Heart right ventricle (tissue), 16 donors: ENCODE measurements at regions not wholly inside any gene's neighbourhood (a gene's known extent, or its start where the extent isn't known, plus 50 kb on each side); places are given as distances from the start of the nearest gene placed in this dataset.

Experiments used
- ATAC-seq, 8 donors: fragments of 200-7000 bp; cut with Tn5 transposase; one replicate each; pipeline ENCODE4 v1.9.1; 2020; ENCODE audit warnings: mild to moderate bottlenecking in 8 of 8, moderate library complexity in 8 of 8, moderate number of reproducible peaks in 1 of 8
- DNase-seq, 2 donors: peaks; one replicate each; pipeline ENCODE4 v3.0.0-alpha.2; 2020
- H3K27ac ChIP-seq, 10 donors: fragments of 200-600 bp; sonication (generic) in 2 of 10; one replicate each; pipeline versions ENCODE4 v1.5.0 to v1.8.0; 2020 to 2022; ENCODE audit warnings: mild to moderate bottlenecking in 3 of 10
- H3K27me3 ChIP-seq, 7 donors: fragments of 200-600 bp; one replicate each; pipeline ENCODE4 v1.8.0; 2021 to 2022; ENCODE audit warnings: mild to moderate bottlenecking in 2 of 7
- H3K36me3 ChIP-seq, 9 donors: fragments of 200-600 bp; sonication (generic) in 1 of 9; one replicate each; pipeline versions ENCODE4 v1.5.0 to v1.8.0; 2020 to 2022; ENCODE audit warnings: mild to moderate bottlenecking in 2 of 9
- H3K4me1 ChIP-seq, 9 donors: fragments of 200-600 bp; sonication (generic) in 1 of 9; one replicate each; pipeline versions ENCODE4 v1.5.0 to v1.8.0; 2020 to 2022; ENCODE audit warnings: mild to moderate bottlenecking in 4 of 9
- H3K4me3 ChIP-seq, 10 donors: fragments of 200-600 bp; sonication (generic) in 2 of 10; one replicate each; pipeline versions ENCODE4 v1.5.0 to v1.8.0; 2020 to 2022; ENCODE audit warnings: mild to moderate bottlenecking in 7 of 10, moderate library complexity in 2 of 10
- H3K9me3 ChIP-seq, 11 donors: fragments of 200-600 bp in 10 of 11; sonication (generic) in 2 of 11; one replicate each; pipeline versions ENCODE4 v1.5.0 to v1.8.0; 2013 to 2022; ENCODE audit warnings: mild to moderate bottlenecking in 2 of 11, control low read depth in 1 of 11, moderate library complexity in 1 of 11
- WGBS, 2 donors: extraction: QIAGEN DNeasy Blood & Tissue Kit; methylation state at CpG; one replicate each; pipeline ENCODE4 v1.1.7; 2013; ENCODE audit warnings: inconsistent platforms in 1 of 2; 5-methylcytosine and 5-hydroxymethylcytosine counted together
- intact Hi-C, 10 donors: fragments of 100-400 bp; cut with DNase I; formaldehyde crosslinking; loops; one replicate each; pipeline versions ENCODE4 v1.11.1 to v1.14.2; 2022
- TF ChIP-seq, protein P1 (sequence below), 9 donors: fragments of 200-600 bp; sonication (generic) in 2 of 9; IDR thresholded peaks; one replicate each; pipeline versions ENCODE4 v1.5.0 to v1.8.0; 2021 to 2022; ENCODE audit warnings: antibody characterized with exemption in 9 of 9, mild to moderate bottlenecking in 5 of 9, moderate library complexity in 1 of 9
- donor health status: Arrhythmogenic right ventricular cardiomyopathy.
- donor health status: ischemic (EF 13 %, LVEDD 7.1; RV severe dilation, severe dysfunction).
- donor health status: healthy with polysubstance abuse.
- donor health status: DM: no; HTN: yes; CAD: no.
- donor health status: DM: no; HTN: no; CAD: no.
- donor health status: ischemic (EF 25% LVEDD 6.9; RV normal size, moderate dysfunction).
- donor health status: ischemic (EF 25% LVEDD 5.7; RV mildly dilated, moderate dysfunction).
- donor health status: healthy.
- donor health status: DM: yes; HTN: yes; CAD: no.
- donor health status: Ischemic cardiomyopathy.
- donor health status: ischemic (EF 35%, LVEDD 5.7; RV mildly dilated, moderate dysfunction).
- donor health status: nonischemic (EF 11% LVEDD 7.7; RV severe dilation, severe dysfunction).
- donor health status: DM: yes; HTN: yes; CAD: no.
- donor health status: PGD.
- donor health status: ischemic (EF 29% LVEDD 5.4; RV normal size, mild dysfunction).
- donor health status: nonischemic (EF 23%, LVEDD 6.1; RV moderate dilation, normal function).

DNA sequence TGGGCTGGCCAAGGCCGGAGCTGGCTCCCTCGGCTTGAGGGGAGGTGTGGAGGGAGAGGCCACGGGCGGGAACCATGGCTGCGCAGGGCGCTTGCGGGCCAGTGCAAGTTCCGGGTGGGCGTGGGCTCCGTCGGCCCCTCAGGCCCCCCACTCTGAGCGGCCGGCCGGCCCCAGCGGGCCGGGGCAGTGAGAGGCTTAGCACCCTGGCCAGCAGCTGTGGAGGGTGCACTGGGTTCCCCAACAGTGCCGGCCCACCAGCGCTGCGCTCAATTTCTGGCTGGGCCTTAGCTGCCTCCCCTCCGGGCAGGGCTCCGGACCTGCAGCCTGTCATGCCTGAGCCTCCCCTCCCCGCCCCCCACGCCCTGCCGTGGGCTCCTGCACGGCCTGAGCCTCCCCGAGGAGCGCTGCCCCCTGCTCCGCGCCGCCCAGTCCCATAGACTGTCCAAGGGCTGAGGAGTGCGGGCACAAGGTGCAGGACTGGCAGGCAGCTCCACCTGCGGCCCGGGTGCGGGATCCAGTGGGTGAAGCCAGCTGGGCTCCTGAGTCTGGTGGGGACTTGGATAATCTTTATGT lies 184.2 kb downstream of the ATPSCKMT start:
- H3K4me3 ChIP-seq = no peak overlapping the region
- intact Hi-C loops = no loop called here
- H3K4me1 ChIP-seq = no peaks in the 10 kb centered on the region
- no peak overlapping the region for H3K27ac ChIP-seq
- H3K36me3 ChIP-seq = no peaks in the 10 kb centered on the region
- H3K9me3 ChIP-seq = no peaks in the 10 kb centered on the region
- ATAC-seq = peak in 1 of 8 donors; percentile 47
- H3K27me3 ChIP-seq = no peaks in the 10 kb centered on the region
- no peak for DNase-seq
- TF ChIP-seq, protein P1, sequence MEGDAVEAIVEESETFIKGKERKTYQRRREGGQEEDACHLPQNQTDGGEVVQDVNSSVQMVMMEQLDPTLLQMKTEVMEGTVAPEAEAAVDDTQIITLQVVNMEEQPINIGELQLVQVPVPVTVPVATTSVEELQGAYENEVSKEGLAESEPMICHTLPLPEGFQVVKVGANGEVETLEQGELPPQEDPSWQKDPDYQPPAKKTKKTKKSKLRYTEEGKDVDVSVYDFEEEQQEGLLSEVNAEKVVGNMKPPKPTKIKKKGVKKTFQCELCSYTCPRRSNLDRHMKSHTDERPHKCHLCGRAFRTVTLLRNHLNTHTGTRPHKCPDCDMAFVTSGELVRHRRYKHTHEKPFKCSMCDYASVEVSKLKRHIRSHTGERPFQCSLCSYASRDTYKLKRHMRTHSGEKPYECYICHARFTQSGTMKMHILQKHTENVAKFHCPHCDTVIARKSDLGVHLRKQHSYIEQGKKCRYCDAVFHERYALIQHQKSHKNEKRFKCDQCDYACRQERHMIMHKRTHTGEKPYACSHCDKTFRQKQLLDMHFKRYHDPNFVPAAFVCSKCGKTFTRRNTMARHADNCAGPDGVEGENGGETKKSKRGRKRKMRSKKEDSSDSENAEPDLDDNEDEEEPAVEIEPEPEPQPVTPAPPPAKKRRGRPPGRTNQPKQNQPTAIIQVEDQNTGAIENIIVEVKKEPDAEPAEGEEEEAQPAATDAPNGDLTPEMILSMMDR (IDR thresholded peaks at IDR 0.05) = no peak
- WGBS, 2 donors = 93 to 97% methylated on average over 34 of the region's 34 CpGs

DNA sequence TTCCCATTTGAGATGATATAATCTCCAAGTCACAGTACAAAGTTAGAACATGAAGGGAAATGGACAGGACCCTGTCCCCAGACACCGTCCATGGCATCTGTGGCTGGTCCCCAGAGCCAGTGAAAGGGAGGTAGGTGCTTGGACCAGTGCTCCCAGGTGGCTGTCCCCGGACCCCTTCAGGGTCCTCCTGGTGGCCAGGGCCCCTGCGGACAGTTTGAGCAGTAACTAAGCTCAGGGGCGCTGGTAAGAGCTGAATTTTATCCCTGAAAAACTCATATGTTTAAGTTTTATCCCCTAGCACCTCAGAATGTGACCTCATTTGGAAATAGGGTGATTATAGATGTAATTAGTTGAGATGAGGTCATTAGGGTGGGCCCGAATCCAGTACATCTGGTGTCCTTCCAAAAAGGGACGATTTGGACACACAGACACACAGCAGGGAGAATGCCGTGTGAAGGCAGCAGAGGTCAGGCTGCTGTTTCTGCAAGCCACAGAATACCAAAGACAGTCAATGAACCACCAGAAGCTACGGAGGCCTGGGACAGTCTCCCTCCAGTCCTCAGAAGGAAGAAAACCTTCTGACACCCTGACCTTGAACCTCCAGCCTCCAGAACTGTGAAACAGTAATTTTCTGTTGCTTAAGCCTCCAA lies 185.0 kb downstream of the ATPSCKMT start:
- no peaks in the 10 kb centered on the region for H3K4me1 ChIP-seq
- TF ChIP-seq, protein P1 (IDR thresholded peaks at IDR 0.05) = no peak
- intact Hi-C loops = no loop called here
- H3K4me3 ChIP-seq = no peak overlapping the region
- H3K27ac ChIP-seq = no peak overlapping the region
- H3K9me3 ChIP-seq = no peaks in the 10 kb centered on the region
- H3K27me3 ChIP-seq = no peaks in the 10 kb centered on the region
- ATAC-seq = peak in 1 of 8 donors; percentile 25
- WGBS, 2 donors = 68 to 73% methylated on average over 8 of the region's 8 CpGs
- no peak for DNase-seq
- no peaks in the 10 kb centered on the region for H3K36me3 ChIP-seq

DNA sequence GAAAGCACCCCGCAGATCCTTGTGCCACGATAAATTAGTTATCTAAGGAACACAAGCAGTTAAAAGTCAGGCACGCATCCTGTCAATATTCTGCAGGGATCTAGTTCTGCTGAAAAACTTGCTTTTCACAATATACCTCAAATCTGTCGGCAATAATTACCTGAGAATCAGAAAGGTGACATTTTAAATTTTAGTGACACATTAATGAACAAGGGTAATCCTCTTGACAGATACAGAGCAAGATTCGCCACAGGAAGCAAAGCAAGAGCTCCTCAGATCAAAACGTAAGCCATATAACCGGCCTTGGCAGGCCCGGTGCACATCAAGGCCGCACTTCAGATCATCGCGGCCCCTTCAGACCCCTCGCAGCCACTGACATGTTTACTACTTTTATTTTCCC lies 185.7 kb downstream of the ATPSCKMT start:
- H3K4me3 ChIP-seq = no peak overlapping the region
- intact Hi-C loops = no loop called here
- ATAC-seq = no peak
- no peaks in the 10 kb centered on the region for H3K27me3 ChIP-seq
- no peaks in the 10 kb centered on the region for H3K9me3 ChIP-seq
- WGBS, 2 donors = 79 to 81% methylated on average over 12 of the region's 12 CpGs
- TF ChIP-seq, protein P1 (IDR thresholded peaks at IDR 0.05) = no peak
- no peak overlapping the region for H3K27ac ChIP-seq
- H3K4me1 ChIP-seq = no peaks in the 10 kb centered on the region
- no peaks in the 10 kb centered on the region for H3K36me3 ChIP-seq
- DNase-seq = no peak

GRCh38 chr5:10059980-10060379 lies 189.7 kb downstream of the ATPSCKMT start:
- Histone ChIP-seq H3K4me1 (no peaks in the 10 kb centered on the region), H3K27ac (no peak overlapping the region), H3K4me3 (no peak overlapping the region), H3K36me3 (no peaks in the 10 kb centered on the region), H3K9me3 (no peaks in the 10 kb centered on the region), H3K27me3 (peaks cover 0 to 8% (median 0%) of the 10 kb centered on the region in 7 donors)
- ATAC-seq = no peak
- no peak for DNase-seq
- 86 to 89% methylated on average over 5 of the region's 5 CpGs for WGBS, 2 donors
- intact Hi-C loops = no loop called here
- TF ChIP-seq, protein P1 (IDR thresholded peaks at IDR 0.05) = no peak
